ENCODE measurements at regions not wholly inside any gene's neighbourhood (a gene's known extent, or its start where the extent isn't known, plus 50 kb on each side); places are given as distances from the start of the nearest gene placed in this dataset.
"Not testable (repeated sequence)": the region's sequence is repeated elsewhere in the genome, so short reads cannot be mapped to it uniquely, and the experiment has no call there.

GRCh38 chr13:44800626-44801025 lies 188.6 kb downstream of the NUFIP1 start:
- H3K4me3 ChIP-seq, result no peak overlapping the region
- intact Hi-C loops (cut with DNase I; ENCODE audit: low total_unique reads), result no loop called here
- no peaks in the 10 kb centered on the region for H3K4me1 ChIP-seq
- H3K27me3 ChIP-seq (replicated peaks in 1 of 7), result no peaks in the 10 kb centered on the region
- H3K36me3 ChIP-seq, result no peaks in the 10 kb centered on the region
- WGBS, 5 donors, result 69 to 89% (median 79%) methylated on average over 4 to 5 of the region's 5 CpGs
- TF ChIP-seq POLR2AphosphoS5 (IDR thresholded peaks at IDR 0.05), result no peak
- no peak for TF ChIP-seq POLR2A (IDR thresholded peaks at IDR 0.05)
- TF ChIP-seq, protein P1, sequence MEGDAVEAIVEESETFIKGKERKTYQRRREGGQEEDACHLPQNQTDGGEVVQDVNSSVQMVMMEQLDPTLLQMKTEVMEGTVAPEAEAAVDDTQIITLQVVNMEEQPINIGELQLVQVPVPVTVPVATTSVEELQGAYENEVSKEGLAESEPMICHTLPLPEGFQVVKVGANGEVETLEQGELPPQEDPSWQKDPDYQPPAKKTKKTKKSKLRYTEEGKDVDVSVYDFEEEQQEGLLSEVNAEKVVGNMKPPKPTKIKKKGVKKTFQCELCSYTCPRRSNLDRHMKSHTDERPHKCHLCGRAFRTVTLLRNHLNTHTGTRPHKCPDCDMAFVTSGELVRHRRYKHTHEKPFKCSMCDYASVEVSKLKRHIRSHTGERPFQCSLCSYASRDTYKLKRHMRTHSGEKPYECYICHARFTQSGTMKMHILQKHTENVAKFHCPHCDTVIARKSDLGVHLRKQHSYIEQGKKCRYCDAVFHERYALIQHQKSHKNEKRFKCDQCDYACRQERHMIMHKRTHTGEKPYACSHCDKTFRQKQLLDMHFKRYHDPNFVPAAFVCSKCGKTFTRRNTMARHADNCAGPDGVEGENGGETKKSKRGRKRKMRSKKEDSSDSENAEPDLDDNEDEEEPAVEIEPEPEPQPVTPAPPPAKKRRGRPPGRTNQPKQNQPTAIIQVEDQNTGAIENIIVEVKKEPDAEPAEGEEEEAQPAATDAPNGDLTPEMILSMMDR (IDR thresholded peaks at IDR 0.05 in 8 of 11, conservative IDR thresholded peaks at IDR 0.05 in 3 of 11), result no peak
- DNase-seq, result no peak
- H3K9me3 ChIP-seq, result no peaks in the 10 kb centered on the region
- H3K27ac ChIP-seq, result no peak overlapping the region

DNA sequence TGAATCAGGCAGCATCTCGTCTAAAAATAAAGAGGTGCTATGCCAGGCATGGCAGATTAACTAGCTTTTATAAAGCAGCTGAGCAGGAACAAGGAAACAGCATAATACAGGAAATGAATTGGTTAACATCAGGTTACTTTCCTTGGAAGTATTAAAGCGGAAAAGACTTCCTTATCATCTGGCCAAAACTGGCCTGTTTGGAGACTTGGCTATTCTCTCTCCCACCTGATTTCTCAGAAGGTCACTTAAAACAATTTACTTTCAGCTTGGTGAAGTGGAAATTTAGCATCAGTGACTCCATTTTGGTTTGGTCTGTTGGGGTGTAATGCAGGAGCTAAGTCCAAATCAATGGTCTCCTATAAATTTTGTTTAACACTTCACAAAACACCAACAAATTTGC lies 191.6 kb downstream of the NUFIP1 start:
- Histone ChIP-seq H3K27me3 (replicated peaks in 1 of 7) (no peaks in the 10 kb centered on the region), H3K27ac (no peak overlapping the region), H3K9me3 (no peaks in the 10 kb centered on the region), H3K4me3 (no peak overlapping the region), H3K36me3 (no peaks in the 10 kb centered on the region), H3K4me1 (no peaks in the 10 kb centered on the region)
- DNase-seq, result no peak
- TF ChIP-seq, protein P1 (IDR thresholded peaks at IDR 0.05 in 8 of 11, conservative IDR thresholded peaks at IDR 0.05 in 3 of 11), result no peak
- TF ChIP-seq POLR2A (IDR thresholded peaks at IDR 0.05), result no peak
- TF ChIP-seq POLR2AphosphoS5 (IDR thresholded peaks at IDR 0.05), result no peak
- WGBS, 5 donors, result 63 to 87% (median 78%) methylated on average over 2 of the region's 2 CpGs
- intact Hi-C loops (cut with DNase I; ENCODE audit: low total_unique reads), result no loop called here

DNA sequence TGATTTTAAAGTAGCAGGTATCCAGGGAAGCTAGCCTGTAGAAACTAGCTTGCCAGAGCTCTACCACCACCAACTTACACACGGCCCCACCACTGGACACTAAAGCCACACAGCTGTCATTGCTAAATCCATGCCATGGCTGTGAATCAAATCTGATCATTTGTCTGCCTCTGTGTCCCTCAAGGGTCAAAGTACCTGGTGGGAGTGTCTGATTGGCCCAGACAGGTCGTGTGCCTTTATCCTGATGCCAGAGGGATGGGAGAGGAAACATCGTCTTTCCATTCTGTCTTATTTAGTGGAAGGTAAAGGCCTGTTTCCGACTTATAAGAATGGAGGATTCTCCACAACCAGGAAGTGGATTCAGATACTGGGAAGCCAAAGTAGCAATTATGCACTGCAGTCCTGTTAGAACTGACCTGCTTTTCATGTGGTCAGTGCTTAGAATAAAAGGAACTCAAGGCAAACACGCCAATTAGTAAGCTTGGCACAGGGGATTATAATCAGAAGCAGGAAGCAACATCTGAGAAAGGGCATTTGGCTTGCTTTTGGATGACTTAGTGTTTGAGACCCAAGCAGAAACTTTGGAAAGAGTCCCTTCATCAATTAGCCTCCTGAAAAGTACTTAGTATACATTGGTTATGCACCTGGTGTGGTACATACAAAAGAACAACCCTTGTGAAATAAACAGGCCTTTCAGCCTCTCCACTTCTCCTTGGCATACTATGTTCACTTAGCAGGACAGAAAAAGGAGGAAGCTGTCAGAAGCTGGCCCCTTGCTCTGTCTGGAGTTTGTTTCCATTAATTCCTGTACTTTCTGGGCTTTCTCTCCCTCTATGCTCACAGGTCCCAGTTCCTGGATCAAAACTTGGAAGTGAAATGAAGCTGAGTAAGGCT lies 192.4 kb downstream of the NUFIP1 start:
- intact Hi-C loops (cut with DNase I; ENCODE audit: low total_unique reads), result no loop called here
- WGBS, 5 donors, result 72 to 90% (median 74%) methylated on average over 5 of the region's 5 CpGs
- no peak overlapping the region for H3K4me3 ChIP-seq
- H3K36me3 ChIP-seq, result no peaks in the 10 kb centered on the region
- DNase-seq, result no peak
- H3K27ac ChIP-seq, result no peak overlapping the region
- no peak for TF ChIP-seq POLR2AphosphoS5 (IDR thresholded peaks at IDR 0.05)
- no peak for TF ChIP-seq POLR2A (IDR thresholded peaks at IDR 0.05)
- TF ChIP-seq, protein P1 (IDR thresholded peaks at IDR 0.05 in 8 of 11, conservative IDR thresholded peaks at IDR 0.05 in 3 of 11), result no peak
- no peaks in the 10 kb centered on the region for H3K4me1 ChIP-seq
- H3K9me3 ChIP-seq, result no peaks in the 10 kb centered on the region
- no peaks in the 10 kb centered on the region for H3K27me3 ChIP-seq (replicated peaks in 1 of 7)

DNA sequence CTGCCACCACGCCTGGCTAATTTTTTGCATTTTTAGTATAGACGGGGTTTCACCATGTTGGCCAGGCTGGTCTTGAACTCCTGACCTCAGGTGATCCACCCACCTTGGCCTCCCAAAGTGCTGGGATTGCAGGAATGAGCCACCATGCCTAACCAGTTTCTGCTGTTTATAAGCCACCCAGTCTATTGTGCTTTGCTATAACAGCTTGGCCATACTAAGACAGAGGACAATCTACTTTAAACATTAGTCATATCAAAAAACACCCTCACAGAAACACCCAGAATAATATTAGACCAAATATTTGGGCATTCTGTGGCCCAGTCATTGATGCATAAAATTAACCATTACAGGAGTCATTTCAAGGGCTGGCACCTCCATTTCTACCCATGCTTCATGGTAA lies 193.2 kb downstream of the NUFIP1 start:
- H3K27me3 ChIP-seq (replicated peaks in 1 of 7); H3K9me3 ChIP-seq; DNase-seq; H3K27ac ChIP-seq; H3K4me1 ChIP-seq; H3K4me3 ChIP-seq; H3K36me3 ChIP-seq; intact Hi-C loops (cut with DNase I; ENCODE audit: low total_unique reads): not testable (repeated sequence)
- WGBS, 5 donors, result 87 to 100% (median 92%) methylated on average over 2 of the region's 2 CpGs

Measured in spleen (tissue), 11 donors.